Stromal cell of bone marrow (primary cell): ENCODE measurements at regions not wholly inside any gene's neighbourhood (a gene's known extent, or its start where the extent isn't known, plus 50 kb on each side); places are given as distances from the start of the nearest gene placed in this dataset.
"Not testable (repeated sequence)": the region's sequence is repeated elsewhere in the genome, so short reads cannot be mapped to it uniquely, and the experiment has no call there.

Source experiments
- DNase-seq: peaks from one replicate; pipeline ENCODE4 v3.0.0-alpha.2; 2012; ENCODE audit warnings: low read depth

GRCh38 chr1:194705123-194705854 is 1518.9 kb upstream of the B3GALT2 start:
- DNase-seq: no peak

DNA sequence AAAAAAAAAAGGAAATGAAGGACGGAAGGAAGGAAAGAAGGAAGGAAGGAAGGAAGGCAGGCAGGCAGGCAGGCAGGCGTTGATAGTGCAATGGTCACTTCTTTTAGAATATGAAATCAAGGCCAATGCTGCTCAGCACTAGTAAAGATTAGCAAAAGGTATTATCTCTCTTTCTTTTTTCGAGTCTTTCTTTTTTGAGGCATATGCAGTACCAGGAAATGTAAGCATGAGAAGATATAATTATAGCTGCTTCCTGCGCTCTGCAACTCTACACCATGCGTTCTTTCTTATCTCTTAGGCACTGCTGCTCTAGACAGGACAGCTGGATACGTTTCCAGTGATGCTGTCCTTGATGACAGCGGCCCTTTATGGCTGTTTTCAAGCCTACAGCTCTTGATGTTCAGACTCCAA is 1512.5 kb upstream of the B3GALT2 start:
- DNase-seq: no peak

GRCh38 chr1:194693244-194693643 is 1506.8 kb upstream of the B3GALT2 start:
- DNase-seq: no peak

GRCh38 chr1:194684636-194685035 is 1498.2 kb upstream of the B3GALT2 start:
- no peak for DNase-seq

DNA sequence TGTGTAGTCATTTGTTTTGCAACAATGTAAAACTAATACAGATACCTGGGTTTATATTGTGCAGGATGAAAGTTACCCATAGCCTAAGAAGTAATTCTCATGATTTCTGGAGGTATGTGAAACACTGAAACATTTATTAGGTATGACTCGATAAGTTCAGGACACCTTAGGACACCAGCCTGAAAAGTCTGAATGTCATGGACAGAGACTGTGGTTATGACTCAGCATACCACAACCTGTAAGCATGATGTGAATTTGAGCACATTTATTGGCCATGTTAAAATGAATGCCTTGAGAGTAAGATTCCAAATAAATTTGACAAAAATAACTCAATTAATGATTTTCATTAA is 1471.7 kb upstream of the B3GALT2 start:
- no peak for DNase-seq

GRCh38 chr1:194654956-194655355 is 1468.5 kb upstream of the B3GALT2 start:
- DNase-seq: no peak

GRCh38 chr1:194653385-194653784 is 1467.0 kb upstream of the B3GALT2 start:
- DNase-seq: no peak

DNA sequence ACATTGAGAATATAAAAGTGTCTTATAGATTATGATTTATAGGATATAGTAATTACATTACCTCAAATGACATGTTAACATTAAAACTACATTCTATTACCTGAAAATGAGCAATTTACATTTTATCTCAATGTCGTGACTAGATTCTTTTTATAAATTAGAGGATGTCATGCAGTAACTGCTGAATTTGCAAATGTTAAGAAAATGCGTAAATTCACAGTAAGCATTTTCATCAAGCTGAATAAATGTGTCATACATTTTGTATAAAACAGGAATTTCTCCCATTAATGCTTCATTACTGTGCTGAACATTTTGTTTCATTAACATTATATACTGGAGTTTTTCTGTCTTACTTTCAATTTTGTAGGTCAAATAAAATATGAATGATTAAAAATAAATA is 1460.7 kb upstream of the B3GALT2 start:
- no peak for DNase-seq

DNA sequence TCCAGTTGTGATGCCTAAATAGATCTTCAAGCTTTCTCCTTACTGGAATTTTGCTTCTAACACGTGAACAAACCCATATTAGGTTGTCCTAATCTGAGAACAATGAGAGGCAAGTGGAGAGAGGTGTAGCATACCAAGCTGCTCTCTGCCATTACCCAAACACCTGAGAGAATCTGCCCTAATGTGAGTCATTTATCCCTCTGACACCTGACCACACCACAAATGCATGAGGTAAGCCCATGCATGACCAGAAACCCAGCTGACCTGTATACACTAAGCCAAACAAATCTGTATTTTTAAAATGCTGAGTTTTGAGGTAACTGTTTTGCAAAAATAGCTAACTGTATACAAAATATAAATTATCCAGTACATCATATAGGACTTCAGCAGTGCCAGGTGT is 1458.1 kb upstream of the B3GALT2 start:
- no peak for DNase-seq

DNA sequence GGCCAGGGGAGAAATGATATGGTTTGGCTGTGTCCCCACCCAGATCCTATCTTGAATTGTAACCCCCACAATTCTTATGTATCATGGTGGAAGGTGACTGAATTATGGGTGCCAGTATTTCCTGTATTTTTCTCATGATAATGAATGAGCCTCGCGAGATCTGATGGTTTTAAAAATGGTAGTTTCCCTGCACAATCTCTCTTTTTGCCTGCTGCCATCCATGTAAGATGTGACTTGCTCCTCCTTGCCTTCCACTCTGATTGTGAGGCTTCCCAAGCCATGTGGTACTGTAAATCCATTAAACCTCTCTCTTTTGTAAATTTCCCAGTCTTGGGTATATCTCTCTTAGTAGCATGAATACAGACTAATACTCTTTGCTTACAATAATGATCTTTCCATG is 1453.9 kb upstream of the B3GALT2 start:
- no peak for DNase-seq

DNA sequence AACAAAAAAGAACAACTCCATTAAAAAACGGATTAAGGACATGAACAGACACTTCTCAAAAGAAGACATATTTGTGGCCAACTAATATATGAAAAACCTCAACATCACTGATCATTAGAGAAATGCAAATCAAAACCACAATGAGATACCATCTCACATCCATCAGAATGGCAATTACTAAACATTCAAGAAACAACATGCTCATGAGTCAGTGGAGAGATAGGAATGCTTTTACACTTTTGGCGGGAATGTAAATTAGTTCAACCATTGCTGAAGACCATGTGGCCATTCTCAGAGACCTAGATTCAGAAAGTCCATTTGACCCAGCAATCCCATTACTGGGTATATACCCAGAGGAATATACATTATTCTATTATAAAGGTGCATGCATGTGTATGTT is 1442.6 kb upstream of the B3GALT2 start:
- no peak for DNase-seq

DNA sequence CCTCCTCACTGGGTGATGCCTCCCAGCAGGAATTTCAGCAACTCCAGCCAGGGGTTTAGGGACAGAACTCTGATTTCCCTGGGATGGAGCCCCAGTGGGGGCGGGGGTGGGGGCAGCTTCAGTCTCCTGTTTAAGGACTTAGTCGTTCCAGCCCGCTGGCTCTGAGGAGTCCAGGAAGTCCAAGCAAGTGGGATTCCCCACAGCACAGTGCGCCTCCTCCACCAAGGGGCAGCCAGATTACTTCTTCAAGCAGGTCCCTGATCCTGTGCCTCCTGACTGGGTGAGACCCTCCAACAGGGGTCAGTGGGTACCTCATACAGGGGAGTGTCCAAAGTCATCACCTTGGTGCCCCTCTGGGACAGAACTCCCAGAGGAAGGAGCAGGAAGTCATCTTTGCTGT is 1438.4 kb upstream of the B3GALT2 start:
- DNase-seq: no peak

DNA sequence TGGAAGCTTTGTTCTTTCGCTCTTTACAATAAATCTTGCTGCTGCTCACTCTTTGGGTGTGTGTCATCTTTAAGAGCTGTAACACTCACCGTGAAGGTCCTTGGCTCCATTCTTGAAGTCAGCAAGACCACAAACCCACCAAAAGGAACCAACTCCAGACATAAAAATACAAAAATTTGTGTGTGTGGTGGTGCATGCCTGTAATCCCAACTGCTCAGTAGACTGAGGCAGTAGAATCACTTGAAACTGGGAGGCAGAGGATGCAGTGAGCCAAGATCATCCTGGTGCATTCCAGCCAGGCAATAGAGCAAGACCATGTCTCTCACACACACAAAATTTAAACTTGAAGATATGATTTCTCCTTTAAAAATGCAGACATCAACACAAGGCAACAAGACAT is 1431.7 kb upstream of the B3GALT2 start:
- DNase-seq: no peak

- not testable (repeated sequence) for DNase-seq
Measured at GRCh38 chr1:194617272-194617671, 1430.9 kb upstream of the B3GALT2 start.

DNA sequence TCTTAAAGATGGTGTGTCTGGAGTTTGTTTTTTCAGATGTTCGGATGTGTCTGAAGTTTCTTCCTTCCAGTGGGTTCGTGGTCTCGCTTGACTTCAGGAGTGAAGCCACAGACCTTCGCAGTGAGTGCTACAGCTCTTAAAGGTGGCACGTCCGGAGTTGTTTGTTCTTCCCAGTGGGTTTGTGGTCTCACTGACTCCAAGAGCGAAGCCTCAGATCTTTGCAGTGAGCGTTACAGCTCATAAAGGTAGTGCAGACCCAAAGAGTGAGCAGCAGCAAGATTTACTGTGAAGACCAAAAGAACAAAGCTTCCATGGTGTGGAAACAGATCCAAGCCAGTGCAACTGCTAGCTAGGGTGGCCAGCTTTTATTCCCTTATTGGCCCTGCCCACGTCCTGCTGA is 1430.4 kb upstream of the B3GALT2 start:
- no peak for DNase-seq

- no peak for DNase-seq
Measured at GRCh38 chr1:194602184-194602583, 1415.8 kb upstream of the B3GALT2 start.

DNA sequence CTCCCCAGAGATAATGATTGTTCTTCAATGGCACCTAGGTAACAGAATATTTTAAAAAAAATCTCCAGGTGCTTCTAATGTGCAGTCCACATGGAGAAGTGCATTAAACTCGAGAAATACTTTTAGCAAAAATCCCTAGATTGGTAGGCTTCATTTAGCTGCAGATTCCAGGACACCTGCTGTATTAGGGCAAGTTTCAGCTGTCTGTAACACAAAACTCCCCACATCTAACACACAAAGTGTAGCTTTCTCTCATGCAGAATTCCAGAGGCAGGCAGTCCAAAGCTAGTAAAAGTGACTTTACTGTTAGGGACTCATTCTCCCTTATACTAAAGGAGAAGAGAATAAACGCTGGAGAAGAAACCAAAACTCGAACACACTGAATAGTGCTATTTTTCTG is 1414.3 kb upstream of the B3GALT2 start:
- DNase-seq: no peak

- DNase-seq: no peak
Measured at GRCh38 chr1:194598098-194598497, 1411.7 kb upstream of the B3GALT2 start.

GRCh38 chr1:194586302-194586701 is 1399.9 kb upstream of the B3GALT2 start:
- DNase-seq: no peak

DNA sequence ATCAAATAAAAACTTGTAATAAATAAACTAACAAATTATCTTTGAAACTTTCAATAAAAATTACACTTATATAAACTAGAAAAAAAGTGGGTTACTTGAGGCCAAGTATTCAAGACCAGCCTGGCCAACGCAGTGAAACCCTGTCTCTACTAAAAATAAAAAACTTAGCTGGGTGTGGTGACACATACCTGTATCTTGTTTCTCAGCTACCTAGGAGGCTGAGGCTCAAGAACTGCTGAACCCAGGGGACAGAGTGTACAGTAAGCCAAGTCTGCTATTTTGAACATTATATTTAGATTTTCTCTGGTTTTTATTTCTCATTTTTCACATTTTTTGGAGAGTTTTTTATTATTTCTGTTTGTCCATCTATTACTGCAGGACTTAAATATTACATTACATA is 1397.6 kb upstream of the B3GALT2 start:
- DNase-seq: no peak

DNA sequence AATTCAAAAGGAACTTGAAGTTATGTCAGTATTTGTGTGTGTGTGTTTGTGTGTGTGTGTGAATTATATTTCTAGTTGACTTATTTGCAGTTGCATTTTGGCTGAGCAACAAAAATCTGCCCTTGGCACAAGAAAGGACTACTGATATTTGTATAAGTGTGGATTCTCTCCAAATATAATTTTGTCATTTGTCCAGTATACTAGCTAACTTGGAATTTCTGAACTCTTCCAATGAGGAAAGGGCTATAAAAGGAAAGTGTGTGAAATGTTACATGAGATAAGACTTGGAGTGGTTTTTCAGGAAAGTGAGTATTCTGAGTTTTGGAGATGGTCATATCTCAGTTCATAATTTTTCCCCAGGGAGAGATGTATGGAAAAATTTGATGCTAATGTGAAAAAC is 1384.1 kb upstream of the B3GALT2 start:
- no peak for DNase-seq

GRCh38 chr1:194568610-194569009 is 1382.2 kb upstream of the B3GALT2 start:
- no peak for DNase-seq

DNA sequence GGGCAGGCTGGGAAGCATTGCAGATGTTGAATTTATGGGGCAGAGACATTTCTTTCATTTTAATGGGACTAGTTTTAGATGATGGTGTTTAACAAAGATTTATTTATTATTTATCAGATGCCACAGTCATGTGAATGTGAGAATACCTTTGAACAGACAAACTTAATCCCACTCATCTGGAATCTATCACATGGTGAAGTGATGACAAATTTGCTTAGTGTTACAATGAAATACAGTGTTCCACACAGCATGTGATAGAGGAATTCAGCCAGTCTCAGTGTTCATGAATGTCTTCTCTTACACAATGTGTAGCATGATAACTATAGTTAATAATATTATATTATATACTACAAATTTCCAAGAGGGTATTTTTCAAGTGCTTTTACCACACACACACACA is 1361.7 kb upstream of the B3GALT2 start:
- DNase-seq: no peak

- DNase-seq: no peak
Measured at GRCh38 chr1:194544012-194544411, 1357.6 kb upstream of the B3GALT2 start.

GRCh38 chr1:194538453-194538852 is 1352.0 kb upstream of the B3GALT2 start:
- DNase-seq: no peak
